Left renal pelvis (tissue), 4 donors: ENCODE measurements at regions not wholly inside any gene's neighbourhood (a gene's known extent, or its start where the extent isn't known, plus 50 kb on each side); places are given as distances from the start of the nearest gene placed in this dataset.
"Not testable (repeated sequence)": the region's sequence is repeated elsewhere in the genome, so short reads cannot be mapped to it uniquely, and the experiment has no call there.

Experiments used
- DNase-seq, 4 donors: peaks; one replicate each; pipeline ENCODE4 v3.0.0-alpha.2; 2013; ENCODE audit warnings: low read depth in 4 of 4, low spot score in 3 of 4

DNA sequence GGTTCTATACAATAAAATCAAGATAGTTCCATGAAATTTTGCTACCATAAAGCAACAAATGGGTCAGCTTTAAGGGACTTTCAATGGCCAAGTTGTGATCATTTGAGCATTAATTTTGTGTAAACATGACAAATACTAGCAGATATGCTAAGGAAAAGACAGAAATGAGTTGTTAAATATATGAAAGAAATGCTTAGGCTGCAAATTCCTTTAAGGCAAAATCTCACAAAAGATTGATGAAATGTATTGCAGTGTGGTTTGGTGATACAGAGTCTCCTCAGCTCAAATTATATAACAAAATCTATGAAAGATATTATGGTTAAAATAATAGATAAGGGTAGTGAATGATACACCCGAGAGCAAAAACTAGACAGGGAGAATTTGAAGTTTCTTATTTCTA lies 377.2 kb downstream of the RAP2B start:
- no peak for DNase-seq

DNA sequence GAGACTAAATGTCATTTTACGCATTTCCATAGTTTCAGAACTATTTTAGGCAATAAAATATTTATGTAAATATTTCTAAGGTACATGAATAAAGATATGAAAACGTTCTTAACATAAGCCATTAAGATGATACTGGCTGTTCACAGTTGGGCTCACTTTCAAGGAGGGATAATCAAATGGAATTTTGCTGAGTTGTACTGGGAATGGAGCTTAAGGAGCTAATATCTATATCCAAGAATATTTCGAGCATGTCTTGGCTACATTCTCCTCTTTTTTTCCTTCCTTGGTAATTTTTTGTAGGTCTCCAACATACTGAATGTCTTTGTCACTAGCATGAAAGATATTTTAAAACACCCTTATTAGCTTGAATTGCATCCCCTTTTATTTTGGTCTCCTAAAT lies 383.4 kb downstream of the RAP2B start:
- DNase-seq, result no peak

DNA sequence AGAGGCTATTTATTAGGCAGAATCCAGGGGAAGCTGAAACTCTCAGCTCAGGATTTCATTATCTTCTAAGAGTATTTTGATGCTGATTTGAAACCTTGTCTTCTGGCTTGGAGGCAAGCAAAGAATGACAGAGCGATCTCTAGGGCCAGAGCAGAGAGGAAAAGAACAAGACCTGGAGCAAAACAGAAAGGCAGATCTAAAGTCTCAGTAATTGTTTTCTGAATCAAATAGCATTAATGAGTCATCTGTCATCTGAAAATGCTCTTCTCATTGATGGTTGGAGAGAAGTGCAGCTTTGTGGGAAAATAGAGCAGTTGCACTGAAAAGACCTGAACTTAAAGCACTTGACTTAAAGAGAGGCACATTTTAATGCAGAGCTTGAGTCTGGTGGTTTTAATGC lies 385.9 kb downstream of the RAP2B start:
- no peak for DNase-seq

DNA sequence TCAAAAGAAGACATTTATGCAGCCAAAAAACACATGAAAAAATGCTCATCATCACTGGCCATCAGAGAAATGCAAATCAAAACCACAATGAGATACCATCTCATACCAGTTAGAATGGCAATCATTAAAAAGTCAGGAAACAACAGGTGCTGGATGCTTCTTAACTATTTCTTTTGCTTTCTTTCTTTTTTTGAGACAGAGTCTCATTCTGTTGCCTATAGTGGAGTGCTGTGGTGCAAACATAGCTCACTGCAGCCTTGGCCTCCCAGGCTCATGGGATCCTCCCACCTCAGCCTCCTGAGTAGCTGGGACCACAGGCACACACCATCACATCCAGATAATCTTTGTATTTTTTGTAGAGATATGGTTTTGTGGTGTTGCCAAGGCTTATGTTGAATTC lies 387.7 kb downstream of the RAP2B start:
- not testable (repeated sequence) for DNase-seq

DNA sequence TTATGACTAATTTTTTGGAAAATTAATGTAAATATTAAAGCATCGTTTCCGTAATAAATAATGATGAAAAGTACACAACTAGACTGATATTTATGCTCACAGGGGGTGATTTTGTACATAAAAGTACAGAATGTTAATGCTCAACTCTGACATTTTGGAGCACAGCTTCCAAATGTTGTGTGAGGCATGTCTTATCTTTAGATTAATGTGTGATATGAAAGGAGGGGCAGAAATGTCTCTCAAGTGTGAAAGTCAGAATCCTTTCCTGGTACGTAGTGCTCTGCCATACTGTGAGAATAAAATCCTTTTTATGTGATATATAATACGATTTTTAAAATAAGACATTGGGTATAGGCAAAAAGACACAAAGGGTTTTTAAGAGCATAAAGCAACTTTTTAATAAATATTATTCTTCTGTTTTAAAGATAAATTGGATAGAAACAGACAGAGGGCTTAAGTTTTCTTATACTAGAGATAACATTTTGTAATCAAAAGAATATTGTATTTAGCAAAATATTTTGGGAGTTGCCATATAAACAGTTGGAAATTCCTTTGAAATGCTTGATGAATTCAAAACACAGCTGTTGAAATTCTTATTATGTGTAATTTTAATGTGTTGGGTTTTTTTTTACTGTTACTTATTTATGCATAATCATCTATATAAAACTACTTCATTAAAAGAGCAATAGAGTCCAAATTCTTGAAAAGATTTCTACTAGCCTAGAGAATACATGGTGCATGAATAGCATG lies 389.7 kb downstream of the RAP2B start:
- no peak for DNase-seq

DNA sequence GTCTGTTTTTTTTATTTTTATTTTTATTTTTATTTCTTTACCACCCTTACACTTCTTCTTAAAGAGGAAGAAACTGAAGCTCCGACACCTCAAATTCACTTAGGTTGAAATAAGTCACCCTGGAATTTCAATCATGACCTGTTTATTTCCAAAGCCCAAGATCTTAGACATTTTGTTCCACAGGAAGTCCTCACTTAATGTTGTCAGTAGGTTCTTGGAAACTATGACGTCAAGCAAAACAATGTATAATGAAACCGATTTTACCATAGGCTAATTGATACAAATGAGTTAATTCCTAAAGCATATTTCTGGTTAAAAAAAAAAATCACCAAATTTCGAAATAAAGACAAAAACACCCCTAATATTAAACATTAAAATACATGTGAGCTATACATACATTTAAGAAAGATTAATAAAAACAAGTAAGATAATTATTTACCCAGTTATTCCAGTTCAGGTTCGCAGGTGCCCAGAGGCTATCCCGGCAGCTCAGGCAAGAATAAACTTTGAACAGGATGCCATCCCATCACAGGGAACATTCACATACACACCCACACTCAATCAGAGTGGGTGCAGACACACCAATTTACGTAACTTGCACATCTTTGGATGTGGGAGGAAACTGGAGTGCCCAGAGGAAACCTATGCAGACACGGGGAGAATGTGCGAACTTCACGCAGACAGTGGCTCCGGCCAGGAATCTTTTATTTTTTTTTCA lies 391.0 kb downstream of the RAP2B start:
- DNase-seq, result no peak

DNA sequence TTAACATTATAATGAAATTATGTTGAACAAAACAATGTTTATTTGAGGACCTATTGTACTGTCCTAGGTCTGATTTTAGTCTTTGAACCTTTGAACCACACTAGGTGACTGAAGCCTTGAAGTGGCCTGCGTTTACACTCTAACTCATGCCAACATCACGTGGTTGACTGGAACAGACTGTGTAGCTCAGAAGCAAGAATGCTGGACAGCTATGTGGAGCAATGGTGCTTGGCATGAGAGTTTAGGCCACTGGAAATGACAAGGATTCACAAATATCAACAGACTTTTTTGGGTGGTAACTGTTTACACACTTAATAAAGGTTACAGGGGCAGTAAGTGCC lies 391.5 kb downstream of the RAP2B start:
- DNase-seq, result no peak

DNA sequence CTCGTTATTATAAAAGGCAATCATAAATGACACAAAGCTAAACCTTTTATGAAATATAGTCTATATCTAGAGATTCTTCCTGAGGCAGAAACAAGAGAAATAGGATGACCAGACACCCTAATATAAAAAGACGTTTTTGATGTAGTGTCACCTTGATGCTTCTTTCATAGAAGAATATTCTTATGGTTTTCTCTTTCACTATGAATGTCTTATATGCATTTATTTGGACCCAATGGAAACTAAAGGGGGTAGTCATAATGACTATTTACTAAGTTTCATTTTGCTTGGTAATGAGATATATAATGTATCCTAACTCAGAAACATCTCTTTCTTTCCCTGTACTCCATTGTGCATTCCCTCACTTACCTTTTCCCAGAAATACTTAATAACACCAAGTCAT lies 393.9 kb downstream of the RAP2B start:
- DNase-seq, result no peak

DNA sequence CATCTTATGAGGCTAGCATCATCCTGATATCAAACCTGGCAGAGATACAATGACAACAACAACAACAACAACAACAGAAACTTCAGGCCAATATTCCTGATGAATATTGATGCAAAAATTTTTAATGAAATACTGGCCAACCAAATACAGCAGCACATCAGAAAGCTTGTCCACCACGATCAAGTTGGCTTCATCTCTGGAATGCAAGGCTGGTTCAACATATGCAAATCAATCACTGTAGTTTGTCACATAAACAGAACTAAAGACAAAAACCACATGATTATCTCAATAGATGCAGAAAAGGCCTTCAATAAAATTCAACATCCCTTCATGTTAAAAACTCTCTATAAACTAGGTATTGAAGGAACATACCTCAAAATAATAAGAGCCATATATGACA lies 397.3 kb downstream of the RAP2B start:
- DNase-seq, result not testable (repeated sequence)

DNA sequence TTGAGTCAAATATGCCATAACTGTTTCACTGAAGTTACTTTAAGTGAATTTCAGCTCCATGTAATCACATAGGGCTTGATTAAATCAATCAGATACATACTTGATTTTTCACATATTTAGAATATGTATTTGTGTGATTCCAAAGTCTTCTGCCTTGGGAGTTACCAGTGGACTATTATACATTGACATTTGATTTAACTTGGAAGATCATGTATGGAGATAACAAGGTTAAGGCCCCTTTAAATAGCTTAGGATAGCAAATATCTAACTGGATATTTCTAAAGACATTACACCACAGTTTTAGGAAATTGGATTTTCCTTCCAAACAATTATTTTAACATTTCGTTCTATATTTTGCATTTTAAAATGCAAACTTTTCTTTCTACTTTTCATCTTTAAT lies 405.0 kb downstream of the RAP2B start:
- DNase-seq, result no peak

DNA sequence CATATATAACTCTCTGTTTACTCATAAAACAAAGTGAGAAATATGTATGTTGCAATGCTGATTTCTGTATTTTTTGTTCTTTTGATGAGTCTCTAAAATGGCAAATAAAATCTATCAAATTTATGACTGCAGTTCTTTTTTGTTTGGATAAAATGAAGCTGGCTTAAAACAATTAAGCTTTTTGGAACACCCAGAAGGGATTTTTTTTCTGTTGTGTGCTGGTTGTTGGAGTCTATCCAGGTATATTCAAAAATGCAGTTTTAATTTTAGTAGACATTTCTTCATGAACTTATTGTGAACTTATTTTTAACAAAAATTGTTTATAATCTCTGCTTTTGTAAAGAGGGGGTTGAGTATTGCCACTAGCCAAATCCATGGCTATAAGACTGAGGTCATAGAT lies 405.5 kb downstream of the RAP2B start:
- peak in 1 of 4 donors; percentile 1 for DNase-seq

DNA sequence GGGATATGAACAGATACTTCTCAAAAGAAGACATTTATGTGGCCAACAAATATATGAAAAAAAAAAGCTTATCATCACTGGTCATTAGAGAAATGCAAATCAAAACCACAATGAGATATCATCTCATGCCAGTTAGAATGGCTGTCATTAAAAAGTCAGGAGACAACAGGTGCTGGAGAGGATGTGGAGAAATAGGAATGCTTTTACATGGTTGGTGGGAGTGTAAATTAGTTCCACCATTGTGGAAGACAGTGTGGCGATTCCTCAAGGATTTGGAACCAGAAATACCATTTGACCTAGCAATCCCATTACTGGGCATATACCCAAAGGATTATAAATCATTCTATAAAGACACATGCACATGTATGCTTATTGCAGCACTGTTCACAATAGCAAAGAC lies 408.5 kb downstream of the RAP2B start:
- not testable (repeated sequence) for DNase-seq

DNA sequence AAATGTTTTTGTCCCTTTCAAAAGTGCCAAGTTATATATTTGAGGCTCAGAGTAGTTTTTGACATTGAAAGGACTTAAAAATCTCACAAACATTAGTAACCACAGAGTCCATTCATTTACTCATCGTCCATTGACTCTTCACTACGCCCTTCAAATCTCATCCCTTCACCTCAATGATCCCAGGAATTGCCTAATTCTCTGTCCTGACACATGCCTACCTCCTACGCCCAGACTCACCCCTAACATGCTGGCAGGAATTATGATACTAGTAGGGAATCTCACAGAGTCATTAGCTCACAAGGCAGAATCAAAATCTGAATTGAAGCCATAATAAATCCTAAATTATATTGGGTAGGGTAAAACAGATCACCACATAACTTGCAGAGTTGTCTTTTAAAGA lies 410.1 kb downstream of the RAP2B start:
- DNase-seq, result no peak

DNA sequence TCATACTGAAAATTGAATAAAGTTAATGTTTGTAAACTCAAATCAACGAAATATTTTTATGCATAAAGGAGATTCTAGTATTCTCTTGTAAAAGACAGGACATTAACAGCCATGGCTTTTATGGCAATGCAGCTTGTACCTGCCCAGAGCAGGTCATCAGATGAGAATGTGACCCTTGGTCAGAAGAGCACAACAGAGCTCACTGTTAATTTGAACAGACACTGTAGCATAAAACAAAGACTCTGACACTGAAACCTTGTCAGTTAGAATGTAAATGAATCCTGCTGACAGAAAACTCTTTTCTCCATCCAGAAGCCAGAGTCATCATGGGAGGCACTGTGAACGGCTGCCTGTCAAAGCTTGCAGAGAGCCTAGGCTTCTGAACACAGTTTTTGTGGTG lies 410.6 kb downstream of the RAP2B start:
- DNase-seq, result no peak

DNA sequence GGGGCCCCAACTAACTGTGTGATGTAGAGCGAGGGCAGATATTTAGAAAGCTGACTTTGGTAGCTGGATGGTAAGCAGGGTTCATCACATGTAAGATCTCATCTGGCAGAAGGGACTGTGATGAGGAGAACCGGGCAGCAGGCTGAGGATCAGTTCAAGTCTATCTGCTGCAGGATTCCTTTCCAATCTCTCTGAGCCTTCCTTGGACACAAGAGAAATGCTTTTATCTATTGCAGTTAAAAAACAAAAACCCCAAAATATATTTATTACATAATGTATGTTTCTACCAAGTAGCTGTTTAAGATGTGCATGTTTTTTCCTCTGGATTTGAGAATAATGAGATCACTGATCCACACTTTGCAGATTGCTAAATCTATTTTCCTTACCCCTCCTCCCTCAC lies 411.5 kb downstream of the RAP2B start:
- DNase-seq, result no peak

DNA sequence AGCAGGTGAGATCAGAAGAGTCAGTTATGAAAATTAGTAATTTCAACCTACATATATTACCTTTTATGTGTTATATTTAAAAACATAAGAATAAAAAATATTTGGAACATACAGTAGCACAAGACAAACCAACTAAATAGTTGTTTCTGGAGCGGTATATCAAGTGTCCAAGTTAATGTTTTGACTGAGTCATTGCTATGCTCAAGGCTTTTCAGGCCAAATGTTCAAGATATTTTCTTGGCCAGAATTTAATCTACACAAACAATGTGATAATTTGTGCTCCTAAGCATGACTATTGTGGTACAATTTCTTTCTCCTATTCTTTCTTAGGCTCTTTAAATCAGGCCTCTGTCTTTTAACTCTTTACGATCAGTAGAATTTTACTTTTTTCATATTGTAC lies 412.4 kb downstream of the RAP2B start:
- no peak for DNase-seq

DNA sequence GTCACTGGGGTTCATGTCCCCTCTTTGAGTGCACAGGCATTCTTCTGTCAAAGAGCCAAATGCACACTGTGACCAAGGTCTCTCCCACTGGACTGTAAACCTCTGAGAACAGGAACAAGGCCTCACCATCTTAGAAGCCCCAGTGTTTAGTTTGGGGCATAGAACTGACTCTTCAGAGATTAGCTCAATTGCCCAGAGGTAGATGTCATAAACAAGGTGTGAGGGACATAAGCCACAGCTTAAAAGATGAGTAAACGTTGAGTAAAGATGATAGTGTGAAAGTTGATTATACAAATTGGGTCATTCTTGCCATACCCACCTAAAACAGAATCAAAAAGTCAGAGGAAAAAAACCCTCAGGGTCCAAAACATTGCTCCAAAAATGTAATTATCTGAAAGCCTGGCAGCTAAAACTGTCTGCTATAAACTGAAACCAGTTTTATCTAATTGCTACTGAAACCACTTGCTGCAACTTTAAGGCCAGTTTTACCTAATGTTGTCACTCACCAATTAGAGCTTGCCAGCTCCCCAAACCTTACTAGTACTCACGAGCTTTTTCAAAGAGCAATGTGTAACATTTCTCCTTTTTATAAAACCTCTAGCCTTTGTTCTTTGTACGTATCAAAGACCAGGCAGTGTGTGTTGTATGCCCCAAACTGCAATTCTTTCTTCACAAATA lies 415.2 kb downstream of the RAP2B start:
- DNase-seq, result no peak

DNA sequence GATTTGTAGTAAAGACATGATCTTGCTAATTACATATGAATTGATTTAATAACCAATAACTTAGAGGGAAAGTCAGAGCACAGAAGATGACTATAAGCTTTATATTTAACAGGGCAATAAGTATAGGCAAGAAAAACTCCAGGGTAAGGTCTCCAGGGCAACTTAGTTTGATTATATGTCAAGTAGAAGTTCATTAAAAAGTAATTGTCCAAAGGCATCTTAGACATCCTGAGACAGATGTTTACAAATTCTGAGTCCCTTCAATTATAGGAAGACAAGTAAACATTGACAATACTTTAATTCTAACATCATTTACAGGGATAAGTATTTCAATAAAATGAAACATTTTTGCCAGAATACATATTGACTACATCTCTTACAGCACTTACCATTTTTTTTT lies 416.0 kb downstream of the RAP2B start:
- no peak for DNase-seq

DNA sequence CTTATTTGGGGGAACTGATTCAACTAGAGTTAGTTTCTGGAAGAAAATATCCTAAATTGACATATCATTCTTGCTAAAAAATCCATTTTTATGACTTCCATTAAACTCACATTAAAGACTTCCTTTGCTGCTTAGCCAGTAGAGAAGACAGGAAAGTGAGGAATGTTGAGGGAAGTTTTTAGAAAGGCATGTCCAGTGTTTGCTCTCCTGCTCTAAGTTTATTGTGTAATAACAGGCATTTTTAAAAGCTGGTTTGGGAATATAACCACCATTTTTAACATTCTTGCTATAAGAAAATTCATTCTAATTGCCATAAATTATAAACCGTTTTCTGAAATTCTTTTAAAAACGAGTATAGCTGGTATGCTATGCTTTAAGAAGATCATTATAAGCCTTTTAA lies 428.0 kb downstream of the RAP2B start:
- no peak for DNase-seq

DNA sequence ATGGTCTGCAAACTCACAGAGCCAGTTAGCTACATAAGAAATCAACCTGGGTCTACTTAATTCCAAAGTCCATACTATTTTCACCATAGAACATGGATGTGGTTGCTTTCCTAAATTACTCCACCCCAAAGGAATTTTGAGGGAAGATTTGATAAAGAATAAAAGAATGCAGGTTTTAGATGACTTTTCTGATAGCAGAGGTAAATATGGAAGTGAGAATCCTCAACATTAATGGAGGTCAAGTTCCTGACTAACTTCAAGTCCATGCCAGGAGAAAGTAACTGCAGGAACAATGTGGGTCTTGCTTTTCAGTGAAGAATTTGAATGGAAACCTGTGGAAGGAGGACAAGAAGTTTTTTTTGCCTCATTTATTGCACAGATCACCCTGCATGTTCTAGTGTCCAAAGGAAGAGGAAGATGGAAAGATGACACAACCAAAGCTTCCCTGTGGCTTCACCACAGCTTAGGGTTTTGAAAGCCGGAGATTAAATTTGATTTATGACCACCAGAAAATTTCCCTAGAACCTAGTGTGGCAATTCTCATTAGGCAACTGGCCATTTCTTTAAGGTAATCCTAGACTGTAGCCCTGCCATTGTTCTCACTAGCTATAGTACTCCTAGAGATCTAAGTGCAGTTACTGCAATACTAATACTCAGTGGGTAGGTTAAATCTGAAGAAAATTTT lies 429.7 kb downstream of the RAP2B start:
- no peak for DNase-seq

DNA sequence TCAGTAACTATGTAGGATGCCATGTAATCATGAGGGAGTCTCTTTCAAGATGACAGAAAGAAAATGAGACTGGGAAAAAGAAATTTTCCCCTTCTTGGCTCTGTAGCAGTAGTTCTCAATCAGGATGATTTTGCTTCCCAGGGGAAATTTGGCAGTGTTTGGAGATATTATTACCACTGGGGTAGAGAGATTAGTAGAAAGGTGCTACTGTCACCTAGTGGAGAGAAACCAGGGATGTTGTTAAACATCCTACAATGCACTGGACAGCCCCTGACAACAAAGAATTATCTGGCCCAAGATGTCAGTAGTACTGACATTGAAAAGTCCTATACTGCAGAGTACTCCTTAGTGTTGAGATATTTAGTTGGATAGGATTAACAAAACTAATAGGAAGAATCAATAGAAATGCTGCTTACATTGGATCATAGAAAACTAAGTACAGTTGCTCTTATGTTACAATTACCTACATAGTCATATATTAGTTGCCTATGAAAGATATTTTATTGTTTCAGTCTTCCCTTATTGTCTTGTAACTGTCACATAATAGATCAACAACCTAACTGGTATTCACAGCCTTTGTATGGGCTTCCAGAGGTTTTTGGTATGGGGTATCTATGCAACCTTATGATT lies 433.3 kb downstream of the RAP2B start:
- no peak for DNase-seq
